Glutamatergic neuron (in vitro differentiated cells): ENCODE measurements at regions not wholly inside any gene's neighbourhood (a gene's known extent, or its start where the extent isn't known, plus 50 kb on each side); places are given as distances from the start of the nearest gene placed in this dataset.

Experiments
- DNase-seq: peaks from one replicate; pipeline ENCODE4 v3.0.0; 2022
- H3K27ac Mint-ChIP-seq: one replicate; pipeline ENCODE4 v1.8.0; 2020; ENCODE audit warnings: mild to moderate bottlenecking, mixed read lengths, inconsistent platforms; ENCODE audit not compliant: unreplicated experiment
- H3K27me3 Mint-ChIP-seq: one replicate; pipeline ENCODE4 v1.8.0; 2020; ENCODE audit warnings: mild to moderate bottlenecking, moderate library complexity, mixed read lengths, inconsistent platforms; ENCODE audit not compliant: unreplicated experiment
- H3K36me3 Mint-ChIP-seq: one replicate; pipeline ENCODE4 v1.8.0; 2020; ENCODE audit warnings: mild to moderate bottlenecking, mixed read lengths, inconsistent platforms; ENCODE audit not compliant: unreplicated experiment
- H3K4me1 Mint-ChIP-seq: one replicate; pipeline ENCODE4 v1.8.0; 2020; ENCODE audit warnings: mild to moderate bottlenecking, low read depth, mixed read lengths, inconsistent platforms; ENCODE audit not compliant: unreplicated experiment
- H3K4me3 Mint-ChIP-seq: one replicate; pipeline ENCODE4 v1.8.0; 2020; ENCODE audit warnings: mild to moderate bottlenecking, mixed read lengths, inconsistent platforms; ENCODE audit not compliant: unreplicated experiment
- H3K9me3 Mint-ChIP-seq: one replicate; pipeline ENCODE4 v1.8.0; 2020; ENCODE audit warnings: mild to moderate bottlenecking, moderate library complexity, mixed read lengths, inconsistent platforms; ENCODE audit not compliant: unreplicated experiment
- CTCF ChIP-seq: fragments of 200-600 bp; sonication (generic); IDR thresholded peaks from one replicate; pipeline ENCODE4 v1.5.0; 2021; ENCODE audit not compliant: partially characterized antibody, unreplicated experiment

- Mint-ChIP-seq H3K36me3 (no peaks in the 10 kb centered on the region), H3K9me3 (peaks cover 3% of the 10 kb centered on the region), H3K4me1 (no peaks in the 10 kb centered on the region), H3K27me3 (no peaks in the 10 kb centered on the region), H3K27ac (no peak overlapping the region), H3K4me3 (no peak overlapping the region)
- no peak for TF ChIP-seq CTCF
- no peak for DNase-seq
Measured at GRCh38 chr1:157233131-157233530, 94.9 kb upstream of the ETV3 start.

- Mint-ChIP-seq H3K4me1 (no peaks in the 10 kb centered on the region), H3K9me3 (peaks cover 3% of the 10 kb centered on the region), H3K27me3 (no peaks in the 10 kb centered on the region), H3K27ac (no peak overlapping the region), H3K4me3 (no peak overlapping the region), H3K36me3 (no peaks in the 10 kb centered on the region)
- DNase-seq = no peak
- no peak for TF ChIP-seq CTCF
Measured at GRCh38 chr1:157231846-157232525, 93.8 kb upstream of the ETV3 start.

GRCh38 chr1:157230500-157230899 lies 92.3 kb upstream of the ETV3 start:
- Mint-ChIP-seq H3K27me3 (no peaks in the 10 kb centered on the region), H3K4me1 (no peaks in the 10 kb centered on the region), H3K36me3 (no peaks in the 10 kb centered on the region), H3K9me3 (peaks cover 3% of the 10 kb centered on the region), H3K27ac (no peak overlapping the region), H3K4me3 (no peak overlapping the region)
- no peak for DNase-seq
- no peak for TF ChIP-seq CTCF

DNA sequence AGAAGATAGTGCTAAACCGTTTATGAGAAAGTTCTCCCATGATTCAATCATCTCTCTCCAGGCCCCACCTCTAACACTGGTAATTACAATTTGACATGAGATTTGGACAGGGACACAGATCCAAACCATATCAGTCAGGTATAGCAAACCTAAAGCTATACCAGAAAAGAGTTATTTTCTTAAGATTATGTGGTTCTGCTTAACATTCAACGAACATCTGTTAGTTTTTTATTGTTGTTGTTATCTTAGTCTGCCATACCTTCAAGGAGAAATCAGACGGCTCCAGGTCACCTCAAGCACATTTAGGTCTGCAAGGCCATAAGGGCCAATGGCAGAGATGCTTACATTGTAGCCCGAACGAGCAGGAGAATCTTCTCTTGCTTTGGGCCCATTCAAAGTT lies 89.5 kb upstream of the ETV3 start:
- H3K4me3 Mint-ChIP-seq = no peak overlapping the region
- no peak for TF ChIP-seq CTCF
- no peaks in the 10 kb centered on the region for H3K4me1 Mint-ChIP-seq
- no peak overlapping the region for H3K27ac Mint-ChIP-seq
- peaks cover 3% of the 10 kb centered on the region for H3K9me3 Mint-ChIP-seq
- no peaks in the 10 kb centered on the region for H3K36me3 Mint-ChIP-seq
- no peaks in the 10 kb centered on the region for H3K27me3 Mint-ChIP-seq
- DNase-seq = no peak

- Mint-ChIP-seq H3K36me3 (no peaks in the 10 kb centered on the region), H3K27me3 (no peaks in the 10 kb centered on the region), H3K4me1 (no peaks in the 10 kb centered on the region), H3K27ac (no peak overlapping the region), H3K4me3 (no peak overlapping the region), H3K9me3 (peaks cover 3% of the 10 kb centered on the region)
- TF ChIP-seq CTCF = no peak
- no peak for DNase-seq
Measured at GRCh38 chr1:157226739-157227138, 88.5 kb upstream of the ETV3 start.
